NCI-H2081 treated with DMSO at 0.1 percent for 48 hours (cell line): ENCODE measurements at regions not wholly inside any gene's neighbourhood (a gene's known extent, or its start where the extent isn't known, plus 50 kb on each side); places are given as distances from the start of the nearest gene placed in this dataset.

Source experiments
- DNase-seq: peaks from one replicate; lab custom pipeline; 2025; lab: John Stamatoyannopoulos, UW

DNA sequence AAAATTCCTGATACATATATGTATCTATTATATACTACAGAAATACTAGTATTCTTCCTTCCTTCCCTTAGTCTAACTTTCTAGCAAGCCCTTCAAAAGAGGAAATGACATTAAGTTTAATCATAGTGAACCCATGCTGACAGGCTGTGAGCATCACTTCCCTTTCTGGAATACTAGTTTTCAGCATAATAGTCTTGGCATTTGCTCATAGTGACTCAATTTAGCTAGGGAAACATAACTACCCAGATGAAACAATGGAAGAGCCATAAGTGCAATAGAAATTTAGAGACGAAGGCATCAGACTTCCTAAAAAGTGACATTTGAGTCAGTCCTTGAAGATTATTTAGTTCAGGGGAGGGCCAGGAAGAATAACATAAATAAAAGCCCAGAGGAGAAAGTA is 184.5 kb upstream of the CRY1 start:
- no peak for DNase-seq

DNA sequence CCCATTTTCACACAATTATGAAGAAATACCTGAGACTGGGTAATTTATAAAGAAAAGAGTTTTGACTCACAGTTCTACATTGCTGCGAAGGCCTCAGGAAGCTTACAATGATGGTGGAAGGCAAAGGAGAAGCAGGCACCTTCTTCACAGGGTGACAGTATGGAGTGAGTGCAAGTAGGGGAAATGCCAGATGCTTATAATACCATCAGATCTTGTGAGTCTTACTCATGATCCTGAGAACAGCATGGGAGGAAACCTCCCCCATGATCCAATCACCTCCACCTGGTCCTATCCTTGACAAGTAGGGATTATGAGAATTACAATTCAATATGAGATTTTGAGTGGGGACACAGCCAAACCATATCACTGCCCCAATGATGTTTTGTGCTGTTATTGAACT is 189.3 kb upstream of the CRY1 start:
- DNase-seq, result no peak

DNA sequence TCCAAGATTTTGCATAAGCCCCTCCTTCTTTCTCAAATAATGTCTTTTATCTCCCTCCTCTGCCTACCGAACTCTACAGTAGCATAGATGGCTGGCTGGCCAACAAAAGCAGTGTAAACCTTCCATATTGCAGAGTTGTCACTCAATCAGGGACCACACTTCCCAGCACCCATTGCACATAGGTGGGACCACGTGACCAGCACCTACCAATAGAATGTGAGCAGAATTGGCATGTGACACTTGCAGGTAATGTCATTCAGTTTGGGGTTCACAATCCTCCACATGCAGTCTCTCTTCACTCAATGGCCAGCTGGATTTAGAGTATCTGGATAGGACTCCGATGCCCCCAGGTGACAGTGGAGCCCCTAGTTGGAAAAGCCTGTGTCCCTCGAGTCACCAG is 190.3 kb upstream of the CRY1 start:
- no peak for DNase-seq

DNA sequence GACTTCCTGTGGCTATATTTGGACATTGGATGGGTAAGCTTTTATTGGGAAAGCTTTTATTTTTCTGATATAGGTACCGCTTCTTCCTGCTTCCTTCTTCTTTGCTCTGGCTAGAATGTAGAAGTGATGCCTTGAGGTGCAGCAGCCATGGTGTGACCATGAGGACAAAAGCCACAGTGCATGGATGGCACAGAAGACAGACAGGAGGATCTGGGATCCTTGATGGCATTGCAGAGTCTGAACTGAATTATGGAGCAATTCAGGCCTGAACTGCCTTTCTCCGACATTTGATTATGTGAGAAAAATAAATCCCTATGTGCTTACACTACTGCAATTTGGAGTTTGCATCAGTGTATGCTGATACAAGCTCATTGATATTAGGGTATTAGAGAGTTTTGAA is 191.3 kb upstream of the CRY1 start:
- no peak for DNase-seq

DNA sequence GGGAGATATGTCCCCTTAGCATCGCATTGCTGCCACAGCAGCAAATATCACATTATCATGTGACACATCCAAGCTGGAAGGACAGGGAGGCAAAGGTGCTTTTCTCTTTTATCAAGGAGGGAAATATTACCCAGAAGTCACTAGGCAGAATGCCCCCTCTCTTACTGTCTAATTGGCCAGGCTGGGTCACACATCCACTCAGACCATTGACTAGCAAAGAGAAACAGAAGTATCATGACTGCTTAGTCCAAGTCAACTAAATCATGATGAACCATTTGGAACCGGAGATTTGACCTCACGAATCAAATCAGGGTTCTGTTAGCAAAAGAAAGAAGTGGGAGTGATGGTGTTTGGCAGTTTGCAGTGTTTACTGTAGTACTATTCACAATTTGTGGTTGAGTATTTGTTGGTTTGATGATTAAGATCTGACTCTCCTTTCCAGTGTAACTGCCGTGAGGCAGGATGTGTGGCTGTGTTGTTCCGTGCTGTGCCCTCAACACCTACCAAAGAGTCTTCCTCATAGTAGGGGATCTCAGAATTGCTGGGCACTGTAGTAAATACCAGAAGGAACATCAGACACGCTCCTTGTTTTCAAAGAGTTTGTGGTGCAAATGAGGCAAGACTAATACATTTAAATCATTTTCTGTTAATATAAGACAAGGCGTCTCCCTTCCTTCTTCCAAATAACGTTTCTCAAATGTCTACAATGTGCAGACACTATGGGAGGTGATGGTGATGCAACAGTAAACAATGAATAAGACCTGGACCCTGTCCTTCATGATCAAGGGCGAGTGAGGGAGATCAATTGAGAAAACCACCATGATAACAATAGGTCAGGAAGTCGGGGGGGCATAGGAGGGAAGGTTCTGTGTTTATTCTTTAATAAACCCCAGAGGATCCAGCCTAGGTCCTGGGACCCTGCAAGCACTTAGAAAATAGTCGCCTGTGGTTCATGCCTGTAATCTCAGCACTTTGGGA is 194.4 kb upstream of the CRY1 start:
- DNase-seq, result no peak

DNA sequence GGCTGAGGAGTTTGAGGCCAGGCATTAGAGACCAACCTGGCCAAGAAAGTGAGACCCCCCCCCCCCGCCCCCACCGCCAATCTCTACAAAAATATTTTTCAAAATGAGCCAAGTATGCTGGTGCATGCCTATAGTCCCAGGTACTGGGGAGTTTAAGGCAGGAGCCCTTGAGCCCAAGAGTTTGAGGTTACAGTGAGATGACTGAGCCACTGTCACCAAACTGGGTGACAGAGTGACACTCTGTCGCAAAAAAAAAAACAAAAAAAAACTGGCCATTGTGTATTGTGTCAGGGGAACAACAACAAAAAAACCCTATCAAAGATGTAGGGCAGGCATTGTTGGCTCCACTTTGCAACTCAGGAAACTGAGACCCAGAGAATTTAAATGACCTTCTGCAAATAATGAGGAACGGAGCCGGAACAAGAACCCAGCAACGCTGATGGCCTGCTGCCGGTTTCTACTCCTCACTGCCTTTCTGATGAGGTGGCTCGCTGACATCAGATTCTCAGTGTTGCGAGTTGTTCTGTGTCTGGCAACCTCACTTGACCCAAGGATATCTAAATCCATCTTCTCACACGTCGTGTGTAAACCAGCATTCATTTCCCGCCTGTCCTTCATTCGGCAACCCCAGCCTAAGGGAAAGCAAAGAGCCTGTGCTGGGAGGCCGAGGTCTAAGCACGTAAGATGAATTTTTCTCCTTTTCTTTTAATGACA is 195.2 kb upstream of the CRY1 start:
- DNase-seq, result no peak

- no peak for DNase-seq
These were observed 197.7 kb upstream of the CRY1 start for GRCh38 chr12:107291018-107291417.

GRCh38 chr12:107296681-107297089 is 203.3 kb upstream of the CRY1 start:
- DNase-seq, result no peak

DNA sequence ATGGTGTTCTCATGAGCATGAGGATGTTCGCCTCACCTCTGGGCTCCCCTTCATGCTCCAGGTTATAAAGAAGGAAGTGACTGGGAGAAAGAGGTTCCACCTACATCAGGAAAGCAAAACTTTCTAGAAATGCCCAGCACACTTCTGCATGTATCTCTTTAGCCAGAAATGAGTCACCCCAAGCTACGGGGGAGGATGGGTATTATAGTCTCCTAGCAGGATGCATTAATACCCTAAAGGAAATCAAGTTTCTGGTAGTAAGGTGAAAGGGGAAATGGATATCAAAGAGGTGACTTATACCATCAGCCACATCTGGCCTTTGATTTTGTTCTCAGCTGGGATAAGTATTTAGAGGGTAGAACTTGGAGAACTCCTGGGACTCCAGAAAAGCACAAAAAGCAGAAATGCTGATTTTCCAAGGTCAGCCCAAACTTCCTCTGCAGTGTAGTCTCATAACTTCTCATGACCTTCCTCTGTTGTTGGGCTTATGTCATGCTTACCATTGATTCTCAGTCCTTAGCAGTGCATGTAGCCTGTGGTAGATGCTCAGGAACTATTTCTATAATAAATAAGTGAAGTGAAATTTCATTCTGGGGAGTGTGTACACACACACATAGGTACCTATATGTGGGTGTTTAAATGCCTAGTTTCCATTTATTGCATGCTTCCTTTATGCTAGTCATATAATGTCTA is 209.4 kb upstream of the CRY1 start:
- DNase-seq, result no peak

DNA sequence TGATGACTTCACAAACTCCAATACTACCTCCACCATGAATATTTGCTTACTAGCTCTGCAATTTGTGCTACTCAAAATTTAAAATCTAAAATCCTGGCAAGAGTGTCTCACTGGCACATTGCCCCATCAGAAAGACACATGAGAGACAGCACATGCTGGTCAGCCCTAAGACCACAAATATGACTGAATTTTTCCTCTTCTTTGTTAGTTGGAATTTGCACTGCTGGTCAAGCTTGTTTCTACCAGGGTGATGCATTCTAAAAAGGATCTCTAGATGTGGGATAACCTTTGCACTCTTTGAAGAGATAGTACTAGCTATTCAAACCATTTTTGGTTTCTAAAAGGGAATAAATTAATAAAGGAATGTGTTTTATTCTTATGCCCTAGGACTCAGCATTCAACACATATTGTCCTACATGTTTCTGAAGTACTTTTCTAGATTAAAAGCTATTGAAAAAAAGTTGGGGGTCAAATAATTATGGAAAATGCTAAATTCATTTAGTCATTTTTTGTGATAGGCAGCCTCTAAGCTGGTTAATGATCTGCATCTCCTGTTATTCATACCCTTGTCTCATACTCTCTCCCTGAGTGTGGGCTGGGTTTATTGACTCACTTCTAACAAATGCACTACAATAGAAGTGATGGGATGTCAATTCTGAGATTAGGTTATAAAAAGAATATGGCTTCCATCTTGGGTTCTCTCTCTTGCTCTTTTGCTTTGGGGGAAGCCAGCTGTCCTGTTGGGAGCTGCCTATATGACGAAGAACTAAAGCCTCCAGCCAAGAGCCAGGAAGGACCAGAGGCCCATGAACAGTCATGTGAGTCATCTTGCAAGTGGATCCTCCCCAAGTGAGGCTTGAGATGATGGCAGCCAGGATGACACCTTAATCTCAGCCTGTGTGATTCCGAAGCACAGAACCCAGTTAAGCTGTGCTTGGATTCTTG is 211.5 kb upstream of the CRY1 start:
- no peak for DNase-seq

GRCh38 chr12:107306141-107306659 is 212.9 kb upstream of the CRY1 start:
- no peak for DNase-seq

DNA sequence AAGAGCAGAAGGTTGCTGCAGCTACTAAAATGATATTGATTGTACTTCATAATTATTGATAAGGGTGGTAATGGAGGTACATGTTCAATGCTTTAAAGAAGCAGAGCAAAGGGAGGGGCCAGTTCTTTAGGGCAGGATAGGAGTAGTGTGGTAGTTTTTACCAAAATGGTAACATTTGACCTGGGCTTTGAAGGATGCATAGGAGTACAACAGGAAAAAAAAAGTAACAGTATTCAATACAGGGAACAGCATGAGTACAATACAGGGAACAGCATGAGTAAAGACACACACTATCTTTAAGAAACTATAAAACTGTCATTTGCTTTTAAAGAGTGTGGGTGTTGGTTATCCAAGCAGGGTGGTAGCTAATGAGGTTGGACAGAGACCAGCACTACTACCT is 215.0 kb upstream of the CRY1 start:
- DNase-seq, result no peak

GRCh38 chr12:107309020-107309419 is 215.7 kb upstream of the CRY1 start:
- no peak for DNase-seq

- DNase-seq, result no peak
These were observed 217.3 kb upstream of the CRY1 start for GRCh38 chr12:107310621-107311020.

DNA sequence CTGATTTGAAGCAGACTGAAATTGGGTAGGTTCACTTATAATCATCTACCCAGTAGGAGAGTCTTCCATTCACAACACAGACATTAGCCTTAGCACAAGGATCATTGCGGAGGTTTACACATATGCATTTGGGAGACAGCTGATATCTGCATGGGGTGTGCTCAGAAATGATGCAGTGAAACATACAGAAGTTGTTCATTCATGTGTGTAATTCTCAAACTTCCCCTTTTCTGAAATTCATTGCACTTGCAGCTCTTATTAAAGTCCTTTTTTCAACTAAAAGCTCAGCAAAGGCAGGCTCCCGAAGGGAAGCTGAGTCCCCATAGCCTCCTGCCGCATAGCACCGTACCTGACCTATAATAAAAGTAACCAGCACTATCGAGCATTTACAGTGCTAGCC is 218.3 kb upstream of the CRY1 start:
- DNase-seq, result no peak

- peak; percentile 57 for DNase-seq
These were observed 224.6 kb upstream of the CRY1 start for GRCh38 chr12:107317751-107318555.

GRCh38 chr12:107318556-107318805 is 225.1 kb upstream of the CRY1 start:
- no peak for DNase-seq

DNA sequence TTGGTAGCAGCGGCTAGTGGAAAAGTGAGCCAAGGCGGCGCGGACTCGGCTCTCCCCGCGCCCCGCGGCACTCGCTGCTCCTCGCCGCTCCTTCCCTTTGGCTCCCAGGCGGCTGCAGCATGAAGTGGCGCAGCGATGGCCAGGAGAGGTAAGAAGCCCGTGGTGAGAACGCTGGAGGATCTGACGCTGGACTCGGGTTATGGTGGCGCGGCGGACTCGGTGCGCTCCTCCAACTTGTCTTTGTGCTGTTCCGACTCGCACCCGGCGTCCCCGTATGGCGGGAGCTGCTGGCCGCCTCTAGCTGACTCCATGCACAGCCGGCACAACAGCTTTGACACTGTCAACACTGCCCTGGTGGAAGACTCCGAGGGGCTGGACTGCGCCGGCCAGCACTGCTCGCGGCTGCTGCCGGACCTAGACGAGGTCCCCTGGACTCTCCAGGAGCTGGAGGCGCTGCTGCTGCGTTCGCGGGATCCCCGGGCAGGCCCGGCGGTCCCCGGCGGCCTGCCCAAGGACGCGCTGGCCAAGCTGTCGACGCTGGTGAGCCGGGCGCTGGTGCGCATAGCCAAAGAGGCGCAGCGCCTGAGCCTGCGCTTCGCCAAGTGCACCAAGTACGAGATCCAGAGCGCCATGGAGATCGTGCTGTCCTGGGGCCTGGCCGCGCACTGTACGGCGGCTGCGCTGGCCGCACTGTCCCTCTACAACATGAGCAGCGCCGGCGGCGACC is 225.6 kb upstream of the CRY1 start:
- no peak for DNase-seq

DNA sequence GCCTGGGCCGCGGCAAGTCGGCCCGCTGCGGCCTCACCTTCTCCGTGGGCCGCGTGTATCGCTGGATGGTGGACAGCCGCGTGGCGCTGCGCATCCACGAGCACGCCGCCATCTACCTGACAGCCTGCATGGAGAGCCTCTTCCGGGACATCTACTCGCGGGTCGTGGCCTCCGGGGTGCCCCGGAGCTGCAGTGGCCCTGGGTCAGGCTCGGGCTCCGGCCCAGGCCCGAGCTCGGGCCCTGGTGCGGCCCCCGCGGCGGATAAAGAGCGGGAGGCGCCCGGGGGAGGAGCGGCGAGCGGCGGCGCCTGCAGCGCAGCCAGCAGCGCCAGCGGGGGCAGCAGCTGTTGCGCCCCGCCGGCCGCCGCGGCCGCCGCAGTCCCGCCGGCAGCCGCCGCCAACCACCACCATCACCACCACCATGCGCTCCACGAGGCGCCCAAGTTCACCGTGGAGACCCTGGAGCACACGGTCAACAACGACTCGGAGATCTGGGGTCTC is 226.2 kb upstream of the CRY1 start:
- DNase-seq, result no peak
